ENCODE measurements at regions not wholly inside any gene's neighbourhood (a gene's known extent, or its start where the extent isn't known, plus 50 kb on each side); places are given as distances from the start of the nearest gene placed in this dataset.

DNA sequence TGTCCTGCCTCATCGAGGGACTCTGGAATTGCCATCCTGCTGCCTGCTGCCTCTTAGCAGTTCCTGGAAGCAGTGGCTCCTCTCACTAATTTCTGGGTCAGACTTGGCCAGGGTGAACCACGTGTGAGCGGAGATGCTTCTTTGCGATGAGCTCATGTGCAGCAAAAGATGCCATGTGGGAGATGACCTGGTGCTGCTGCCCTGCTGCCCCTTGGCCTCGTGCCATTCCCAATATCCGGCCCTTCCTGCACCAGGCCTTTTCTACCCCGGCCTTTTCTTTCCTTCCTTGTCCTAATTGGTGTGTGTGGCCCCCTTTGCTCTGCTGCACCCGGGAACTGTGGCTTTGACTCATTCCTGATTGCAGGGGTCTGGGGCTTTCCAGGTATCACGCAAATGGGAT lies 296.9 kb upstream of the HS6ST1 start:
- TF ChIP-seq, protein P1, sequence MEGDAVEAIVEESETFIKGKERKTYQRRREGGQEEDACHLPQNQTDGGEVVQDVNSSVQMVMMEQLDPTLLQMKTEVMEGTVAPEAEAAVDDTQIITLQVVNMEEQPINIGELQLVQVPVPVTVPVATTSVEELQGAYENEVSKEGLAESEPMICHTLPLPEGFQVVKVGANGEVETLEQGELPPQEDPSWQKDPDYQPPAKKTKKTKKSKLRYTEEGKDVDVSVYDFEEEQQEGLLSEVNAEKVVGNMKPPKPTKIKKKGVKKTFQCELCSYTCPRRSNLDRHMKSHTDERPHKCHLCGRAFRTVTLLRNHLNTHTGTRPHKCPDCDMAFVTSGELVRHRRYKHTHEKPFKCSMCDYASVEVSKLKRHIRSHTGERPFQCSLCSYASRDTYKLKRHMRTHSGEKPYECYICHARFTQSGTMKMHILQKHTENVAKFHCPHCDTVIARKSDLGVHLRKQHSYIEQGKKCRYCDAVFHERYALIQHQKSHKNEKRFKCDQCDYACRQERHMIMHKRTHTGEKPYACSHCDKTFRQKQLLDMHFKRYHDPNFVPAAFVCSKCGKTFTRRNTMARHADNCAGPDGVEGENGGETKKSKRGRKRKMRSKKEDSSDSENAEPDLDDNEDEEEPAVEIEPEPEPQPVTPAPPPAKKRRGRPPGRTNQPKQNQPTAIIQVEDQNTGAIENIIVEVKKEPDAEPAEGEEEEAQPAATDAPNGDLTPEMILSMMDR (IDR thresholded peaks at IDR 0.05; ENCODE audit: insufficient read depth, low read length, poor library complexity, severe bottlenecking): no peak
- no peak for TF ChIP-seq EZH2phosphoT487 (conservative IDR thresholded peaks at IDR 0.05; ENCODE audit: low read length)
